Left ventricle myocardium inferior (tissue), 1 donor: ENCODE measurements at regions not wholly inside any gene's neighbourhood (a gene's known extent, or its start where the extent isn't known, plus 50 kb on each side); places are given as distances from the start of the nearest gene placed in this dataset.

Experiments used
- DNase-seq: peaks from one replicate; pipeline ENCODE4 v3.0.0-alpha.2; 2020
- H3K27ac ChIP-seq: fragments of 200-600 bp; replicated peaks from 2 replicates; pipeline ENCODE4 v1.8.0; 2021
- H3K27me3 ChIP-seq: fragments of 200-600 bp; 2 replicates; pipeline ENCODE4 v1.8.0; 2021; ENCODE audit warnings: low read depth
- H3K36me3 ChIP-seq: fragments of 200-600 bp; 2 replicates; pipeline ENCODE4 v1.8.0; 2021
- H3K4me1 ChIP-seq: fragments of 200-600 bp; 2 replicates; pipeline ENCODE4 v1.8.0; 2021
- H3K4me3 ChIP-seq: fragments of 200-600 bp; 2 replicates; pipeline ENCODE4 v1.8.0; 2021; ENCODE audit warnings: mild to moderate bottlenecking, moderate library complexity
- H3K9me3 ChIP-seq: fragments of 200-600 bp; replicated peaks from 2 replicates; pipeline ENCODE4 v1.8.0; 2021
- CTCF ChIP-seq: fragments of 200-600 bp; IDR thresholded peaks from 2 replicates; pipeline ENCODE4 v1.8.0; 2021; ENCODE audit warnings: antibody characterized with exemption, mild to moderate bottlenecking, borderline replicate concordance
- intact Hi-C: fragments of 100-400 bp; cut with micrococcal nuclease; formaldehyde crosslinking; loops from one replicate; pipeline ENCODE4 v1.11.0; 2022
- donor health status: DM: no; HTN: yes; CAD: no; lungs with severe emphysema.

- Histone ChIP-seq H3K27ac (no peak overlapping the region), H3K9me3 (no peaks in the 10 kb centered on the region)
Observed at GRCh38 chr9:1404940-1405339, 354.8 kb downstream of the DMRT2 start.

GRCh38 chr9:1411826-1412225, 361.7 kb downstream of the DMRT2 start:
- Histone ChIP-seq H3K36me3 (no peaks in the 10 kb centered on the region), H3K9me3 (no peaks in the 10 kb centered on the region), H3K4me1 (no peaks in the 10 kb centered on the region), H3K4me3 (no peak overlapping the region), H3K27ac (no peak overlapping the region), H3K27me3 (no peaks in the 10 kb centered on the region)
- TF ChIP-seq CTCF: no peak
- intact Hi-C loops: no loop called here
- DNase-seq: no peak

More at GRCh38 chr9:1404940-1405339, 354.8 kb downstream of the DMRT2 start:
- peaks cover 6% of the 10 kb centered on the region for H3K27me3 ChIP-seq
- H3K4me3 ChIP-seq: no peak overlapping the region
- no peaks in the 10 kb centered on the region for H3K36me3 ChIP-seq
- DNase-seq: no peak
- intact Hi-C loops: no loop called here
- no peak for TF ChIP-seq CTCF
- H3K4me1 ChIP-seq: no peaks in the 10 kb centered on the region

- no peak for TF ChIP-seq CTCF
- Histone ChIP-seq H3K27ac (no peak overlapping the region), H3K36me3 (no peaks in the 10 kb centered on the region), H3K27me3 (no peaks in the 10 kb centered on the region), H3K9me3 (no peaks in the 10 kb centered on the region), H3K4me1 (no peaks in the 10 kb centered on the region), H3K4me3 (no peak overlapping the region)
- intact Hi-C loops: no loop called here
- no peak for DNase-seq
Observed at GRCh38 chr9:1414711-1415131, 364.6 kb downstream of the DMRT2 start.

GRCh38 chr9:1415146-1415545, 365.0 kb downstream of the DMRT2 start:
- H3K27me3 ChIP-seq: no peaks in the 10 kb centered on the region
- H3K4me3 ChIP-seq: no peak overlapping the region
- intact Hi-C loops: no loop called here
- DNase-seq: no peak
- no peaks in the 10 kb centered on the region for H3K9me3 ChIP-seq
- H3K36me3 ChIP-seq: no peaks in the 10 kb centered on the region
- no peak for TF ChIP-seq CTCF
- no peaks in the 10 kb centered on the region for H3K4me1 ChIP-seq
- no peak overlapping the region for H3K27ac ChIP-seq

GRCh38 chr9:1416261-1416660, 366.1 kb downstream of the DMRT2 start:
- Histone ChIP-seq H3K27me3 (no peaks in the 10 kb centered on the region), H3K27ac (no peak overlapping the region), H3K9me3 (no peaks in the 10 kb centered on the region), H3K4me1 (no peaks in the 10 kb centered on the region), H3K4me3 (no peak overlapping the region), H3K36me3 (no peaks in the 10 kb centered on the region)
- TF ChIP-seq CTCF: no peak
- intact Hi-C loops: no loop called here
- no peak for DNase-seq

- Histone ChIP-seq H3K9me3 (peaks cover 5% of the 10 kb centered on the region), H3K4me3 (no peak overlapping the region), H3K27ac (no peak overlapping the region), H3K36me3 (no peaks in the 10 kb centered on the region), H3K27me3 (no peaks in the 10 kb centered on the region), H3K4me1 (no peaks in the 10 kb centered on the region)
- no peak for TF ChIP-seq CTCF
- intact Hi-C loops: no loop called here
- DNase-seq: no peak
Observed at GRCh38 chr9:1421436-1421835, 371.3 kb downstream of the DMRT2 start.
